H1 (cell line): ENCODE measurements at regions not wholly inside any gene's neighbourhood (a gene's known extent, or its start where the extent isn't known, plus 50 kb on each side); places are given as distances from the start of the nearest gene placed in this dataset.

Source experiments
- CTCF ChIA-PET: fragments of 300-600 bp; sonication (Branson Sonifier 250); formaldehyde crosslinking; loops from one replicate; lab custom pipeline; 2021; ENCODE audit not compliant: partially characterized antibody; lab: Charles Lee
- POLR2A ChIA-PET: fragments of 300-600 bp; sonication (Branson Sonifier 250); formaldehyde crosslinking; loops from one replicate; lab custom pipeline; 2021; ENCODE audit warnings: inconsistent platforms; ENCODE audit not compliant: partially characterized antibody; lab: Charles Lee
- DNase-seq, 2 experiments: peaks; one replicate each; pipeline versions ENCODE4 v3.0.0 to v3.0.0-alpha.2; 2010 to 2022; ENCODE audit warnings: low spot score in 2 of 2, low read depth in 1 of 2, mixed read lengths in 1 of 2
- FAIRE-seq: peaks from 2 replicates; lab custom pipeline; 2011; peaks lifted over from hg19 to GRCh38; lab: Jason Lieb, UNC
- H2AFZ ChIP-seq: 2 replicates; pipeline ENCODE4 v1.8.1; 2012; ENCODE audit warnings: low read length, inconsistent platforms
- H2AK5ac ChIP-seq: 2 replicates; pipeline ENCODE4 v1.6.1; 2013; ENCODE audit warnings: low read depth, low read length
- H2BK120ac ChIP-seq: replicated peaks from 2 replicates; pipeline ENCODE3; 2013; ENCODE audit warnings: low read depth, low read length, inconsistent platforms
- H2BK12ac ChIP-seq: 2 replicates; pipeline ENCODE4 v1.6.1; 2013; ENCODE audit warnings: low read depth, low read length
- H2BK15ac ChIP-seq: 2 replicates; pipeline ENCODE4 v1.6.1; 2013; ENCODE audit warnings: low read length
- H2BK20ac ChIP-seq: 2 replicates; pipeline ENCODE4 v1.6.1; 2013; ENCODE audit warnings: low read length
- H2BK5ac ChIP-seq: 2 replicates; pipeline ENCODE4 v1.6.1; 2013; ENCODE audit warnings: low read depth, low read length
- H3K14ac ChIP-seq: 2 replicates; pipeline ENCODE4 v1.6.1; 2013; ENCODE audit warnings: inconsistent platforms; ENCODE audit not compliant: insufficient read length
- H3K18ac ChIP-seq: 2 replicates; pipeline ENCODE4 v1.6.1; 2013; ENCODE audit warnings: low read length; ENCODE audit errors: extremely low read depth
- H3K23ac ChIP-seq: 2 replicates; pipeline ENCODE4 v1.6.1; 2013; ENCODE audit warnings: inconsistent platforms; ENCODE audit not compliant: insufficient read length
- H3K23me2 ChIP-seq: 2 replicates; pipeline ENCODE4 v1.6.1; 2013; ENCODE audit warnings: low read depth, low read length
- H3K27ac ChIP-seq: 2 replicates; pipeline ENCODE4 v1.6.1; 2011; ENCODE audit warnings: low read depth, low read length, inconsistent platforms
- H3K27me3 ChIP-seq, 4 experiments: replicated peaks in 1 of 4; 1 replicate in 1 of 4; 2 replicates in 3 of 4; pipeline versions ENCODE4 v1.6.1 to v1.8.1; 2011 to 2013; ENCODE audit warnings: low read length in 3 of 4, mild to moderate bottlenecking in 3 of 4, inconsistent platforms in 2 of 4, mixed read lengths in 2 of 4, moderate library complexity in 1 of 4; ENCODE audit not compliant: control insufficient read depth in 3 of 4, insufficient read depth in 3 of 4; ENCODE audit errors: extremely low read depth in 1 of 4
- H3K36me3 ChIP-seq, 4 experiments: 2 replicates each; pipeline versions ENCODE4 v1.6.1 to v1.8.1; 2011 to 2013; ENCODE audit warnings: mild to moderate bottlenecking in 4 of 4, low read length in 3 of 4, moderate library complexity in 2 of 4, control low read depth in 1 of 4, inconsistent platforms in 1 of 4; ENCODE audit not compliant: insufficient read depth in 4 of 4, control insufficient read depth in 2 of 4
- H3K4ac ChIP-seq: replicated peaks from 2 replicates; pipeline ENCODE3; 2013; ENCODE audit warnings: low read length, low read depth, mixed read lengths, inconsistent platforms; ENCODE audit not compliant: insufficient read length
- H3K4me1 ChIP-seq, 4 experiments: replicated peaks in 1 of 4; 1 replicate in 1 of 4; 2 replicates in 3 of 4; pipeline versions ENCODE4 v1.6.1 to v1.8.1; 2011 to 2013; ENCODE audit warnings: low read length in 3 of 4, inconsistent platforms in 2 of 4, mixed read lengths in 1 of 4; ENCODE audit not compliant: insufficient read depth in 4 of 4, control insufficient read depth in 3 of 4
- H3K4me2 ChIP-seq, 2 experiments: 2 replicates each; pipeline versions ENCODE4 v1.6.1 to v1.8.1; 2011 to 2013; ENCODE audit warnings: low read depth in 2 of 2, low read length in 2 of 2, control low read depth in 1 of 2, inconsistent platforms in 1 of 2, mild to moderate bottlenecking in 1 of 2; ENCODE audit not compliant: insufficient read depth in 1 of 2
- H3K4me3 ChIP-seq, 4 experiments: fragments of 200-600, 300-600 bp in 1 of 4; sonication (generic), shearing (Covaris generic), sonication (Bioruptor Twin) in 1 of 4; 2 replicates each; pipeline versions ENCODE4 v1.5.1 to v1.8.1; 2011 to 2016; ENCODE audit warnings: low read length in 4 of 4, low read depth in 3 of 4, control low read depth in 2 of 4, inconsistent platforms in 2 of 4, mild to moderate bottlenecking in 2 of 4, mixed read lengths in 1 of 4, moderate library complexity in 1 of 4; ENCODE audit not compliant: insufficient read depth in 2 of 4; ENCODE audit errors: extremely low read depth in 1 of 4
- H3K56ac ChIP-seq: replicated peaks from 2 replicates; pipeline ENCODE3; 2013; ENCODE audit warnings: low read depth, mild to moderate bottlenecking, mixed read lengths, low read length, inconsistent platforms; ENCODE audit not compliant: insufficient read length
- H3K79me1 ChIP-seq: 2 replicates; pipeline ENCODE4 v1.6.1; 2013; ENCODE audit warnings: low read depth, low read length, control low read depth
- H3K79me2 ChIP-seq, 2 experiments: 2 replicates each; pipeline versions ENCODE4 v1.6.1 to v1.8.1; 2012 to 2013; ENCODE audit warnings: low read length in 2 of 2, mild to moderate bottlenecking in 2 of 2, inconsistent platforms in 1 of 2; ENCODE audit not compliant: insufficient read depth in 2 of 2, control insufficient read depth in 1 of 2
- H3K9ac ChIP-seq, 4 experiments: replicated peaks in 1 of 4; 1 replicate in 1 of 4; 2 replicates in 3 of 4; pipeline versions ENCODE4 v1.6.1 to v1.8.1; 2011 to 2013; ENCODE audit warnings: low read depth in 3 of 4, low read length in 3 of 4, control low read depth in 2 of 4, mild to moderate bottlenecking in 2 of 4, moderate library complexity in 2 of 4, inconsistent platforms in 1 of 4; ENCODE audit errors: extremely low read depth in 1 of 4
- H3K9me3 ChIP-seq, 2 experiments: 2 replicates each; pipeline versions ENCODE4 v1.6.1 to v1.8.1; 2012 to 2013; ENCODE audit warnings: mild to moderate bottlenecking in 2 of 2, moderate library complexity in 2 of 2, control low read depth in 1 of 2, inconsistent platforms in 1 of 2, low read depth in 1 of 2, low read length in 1 of 2, mixed read lengths in 1 of 2; ENCODE audit not compliant: insufficient read depth in 2 of 2
- H4K20me1 ChIP-seq, 2 experiments: replicated peaks in 1 of 2; 2 replicates each; pipeline versions ENCODE3 to v1.8.1; 2011 to 2013; ENCODE audit warnings: inconsistent platforms in 2 of 2, low read length in 2 of 2, mild to moderate bottlenecking in 1 of 2; ENCODE audit not compliant: insufficient read depth in 2 of 2, control insufficient read depth in 1 of 2
- H4K5ac ChIP-seq: 2 replicates; pipeline ENCODE4 v1.6.1; 2013; ENCODE audit warnings: low read length, low read depth, mixed read lengths, inconsistent platforms; ENCODE audit not compliant: insufficient read length
- H4K8ac ChIP-seq: 2 replicates; pipeline ENCODE4 v1.8.0; 2013; ENCODE audit warnings: mild to moderate bottlenecking, moderate library complexity, low read length, inconsistent platforms; ENCODE audit not compliant: insufficient read depth; ENCODE audit errors: extremely low read depth
- H4K91ac ChIP-seq: replicated peaks from 2 replicates; pipeline ENCODE3; 2013; ENCODE audit warnings: low read length, mixed read lengths, inconsistent platforms; ENCODE audit not compliant: insufficient read length
- BCL11A ChIP-seq, 2 experiments: IDR thresholded peaks; one replicate each; pipeline ENCODE4 v1.6.1; 2011; ENCODE audit warnings: low read depth in 2 of 2, low read length in 2 of 2, mild to moderate bottlenecking in 2 of 2
- CTBP2 ChIP-seq: IDR thresholded peaks from 2 replicates; pipeline ENCODE4 v1.7.0; 2011; ENCODE audit warnings: borderline replicate concordance, mild to moderate bottlenecking, moderate library complexity, mixed read lengths, low read length; ENCODE audit not compliant: insufficient read depth, insufficient read length
- EZH2 ChIP-seq: fragments of 200-600 bp; sonication (generic); IDR thresholded peaks from 2 replicates; pipeline ENCODE4 v1.7.1; 2012; ENCODE audit warnings: low read depth, mild to moderate bottlenecking, moderate library complexity, low read length, inconsistent platforms; ENCODE audit not compliant: severe bottlenecking
- FOSL1 ChIP-seq: IDR thresholded peaks from 2 replicates; pipeline ENCODE4 v1.6.1; 2011; ENCODE audit warnings: mild to moderate bottlenecking, low read depth, low read length, moderate library complexity; ENCODE audit not compliant: insufficient read depth
- HDAC2 ChIP-seq, 2 experiments: fragments of 300-600 bp in 1 of 2; sonication (generic) in 1 of 2; IDR thresholded peaks; 2 replicates each; pipeline ENCODE4 v1.6.1; 2011 to 2012; ENCODE audit warnings: low read depth in 2 of 2, low read length in 2 of 2, mild to moderate bottlenecking in 2 of 2, moderate library complexity in 2 of 2, borderline replicate concordance in 1 of 2, inconsistent platforms in 1 of 2
- KDM1A ChIP-seq: fragments of 200-600, 300-600 bp; sonication (generic); IDR thresholded peaks from 2 replicates; pipeline ENCODE4 v1.7.1; 2016; ENCODE audit warnings: mild to moderate bottlenecking, low read length, borderline replicate concordance
- NANOG ChIP-seq: IDR thresholded peaks from 2 replicates; pipeline ENCODE4 v1.6.1; 2011; ENCODE audit warnings: low read length, low read depth, mild to moderate bottlenecking, inconsistent platforms; ENCODE audit not compliant: insufficient read depth, poor library complexity, severe bottlenecking
- POLR2A ChIP-seq, 2 experiments: IDR thresholded peaks; 1 replicate in 1 of 2; 2 replicates in 1 of 2; pipeline ENCODE4 v1.6.1; 2011; ENCODE audit warnings: low read depth in 2 of 2, low read length in 2 of 2, mild to moderate bottlenecking in 2 of 2; ENCODE audit errors: control extremely low read depth in 1 of 2
- RAD21 ChIP-seq, 2 experiments: IDR thresholded peaks in 1 of 2; conservative IDR thresholded peaks in 1 of 2; 2 replicates each; pipeline ENCODE4 v1.6.1; 2011; ENCODE audit warnings: low read depth in 2 of 2, low read length in 2 of 2, improper control_type of control experiment in 1 of 2, inconsistent platforms in 1 of 2, mild to moderate bottlenecking in 1 of 2, moderate library complexity in 1 of 2
- SP1 ChIP-seq: IDR thresholded peaks from 2 replicates; pipeline ENCODE4 v1.6.1; 2011; ENCODE audit warnings: low read depth, low read length
- YY1 ChIP-seq: IDR thresholded peaks from 2 replicates; pipeline ENCODE4 v1.6.1; 2011; ENCODE audit warnings: low read depth, mild to moderate bottlenecking, low read length
- WGBS, 2 experiments: shearing (Covaris generic) in 1 of 2; methylation state at CpG; one replicate each; pipeline versions ENCODE4 v1.1.6 to v1.1.7; 2013 to 2015; ENCODE audit warnings: low lambda C conversion rate in 2 of 2, mixed read lengths in 2 of 2, inconsistent platforms in 1 of 2, low coverage in 1 of 2, missing lambda C conversion rate in 1 of 2; ENCODE audit not compliant: insufficient replicate concordance in 2 of 2, insufficient coverage in 1 of 2, insufficient read length in 1 of 2; ENCODE audit errors: extremely low coverage in 1 of 2, missing lambda C conversion rate in 1 of 2; 5-methylcytosine and 5-hydroxymethylcytosine counted together
- TF ChIP-seq, protein P1 (sequence below): IDR thresholded peaks from 2 replicates; pipeline ENCODE4 v1.6.1; 2012; ENCODE audit warnings: inconsistent platforms

DNA sequence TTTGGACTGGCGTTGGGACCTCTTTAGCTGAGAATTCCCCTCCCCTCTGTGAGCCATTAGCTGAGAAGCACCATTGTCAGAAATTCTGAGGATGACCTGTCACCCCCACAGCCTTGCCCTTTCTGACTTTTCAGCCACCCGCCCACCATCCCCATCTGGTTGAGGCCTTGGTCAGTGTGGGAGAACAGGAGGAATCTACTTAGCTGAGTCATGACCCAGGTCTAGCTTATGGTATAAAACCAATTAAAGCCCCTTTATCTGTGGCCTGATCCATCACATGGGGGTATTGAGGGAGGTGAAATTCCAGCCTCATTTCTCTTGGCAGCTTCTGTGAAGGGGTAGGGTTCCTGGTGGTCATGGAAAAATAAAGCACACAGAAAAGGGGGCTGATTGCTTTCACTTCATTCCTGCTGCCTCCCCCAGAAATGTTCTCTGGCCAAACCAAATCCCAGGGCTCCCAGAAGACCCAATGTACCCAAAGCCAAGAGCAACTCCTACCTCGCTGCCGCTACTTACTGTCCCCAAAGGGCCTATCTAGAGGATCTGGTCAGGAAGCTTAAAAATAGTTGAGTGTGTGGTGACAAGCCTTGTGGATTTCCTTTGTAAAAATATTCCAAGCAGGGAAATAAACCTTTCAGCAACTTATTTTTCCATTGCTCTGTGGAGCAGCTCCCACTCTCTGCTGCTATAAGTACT, 174.8 kb upstream of the TNC start:
- no peaks in the 10 kb centered on the region for H4K20me1 ChIP-seq
- no peak overlapping the region for H3K27ac ChIP-seq
- H3K4me3 ChIP-seq, result no peak overlapping the region
- no peaks in the 10 kb centered on the region for H3K79me2 ChIP-seq
- no peaks in the 10 kb centered on the region for H3K79me1 ChIP-seq
- no peaks in the 10 kb centered on the region for H3K36me3 ChIP-seq
- no peak overlapping the region for H3K56ac ChIP-seq
- H2BK20ac ChIP-seq, result no peak overlapping the region
- no peak for FAIRE-seq
- CTCF ChIA-PET, result no interaction called here
- H4K8ac ChIP-seq, result no peak overlapping the region
- no peak overlapping the region for H2AK5ac ChIP-seq
- H3K4me2 ChIP-seq, result no peak overlapping the region
- no peak overlapping the region for H2AFZ ChIP-seq
- no peaks in the 10 kb centered on the region for H3K23me2 ChIP-seq
- H3K4me1 ChIP-seq, result peaks cover 4 to 11% (median 6%) of the 10 kb centered on the region in 4 experiments; a peak in 4 of 7 replicates
- no peaks in the 10 kb centered on the region for H3K27me3 ChIP-seq
- H3K9ac ChIP-seq, result no peak overlapping the region
- POLR2A ChIA-PET, result no interaction called here
- no peak overlapping the region for H4K91ac ChIP-seq
- H4K5ac ChIP-seq, result no peak overlapping the region
- no peak overlapping the region for H2BK12ac ChIP-seq
- no peak overlapping the region for H2BK15ac ChIP-seq
- no peak overlapping the region for H3K23ac ChIP-seq
- no peak overlapping the region for H3K14ac ChIP-seq
- H3K18ac ChIP-seq, result no peak overlapping the region
- 85% methylated on average over 4 of the region's 4 CpGs; no CpG with 5 or more reads in 1 of the 2 experiments for WGBS, 2 experiments
- no peak overlapping the region for H2BK5ac ChIP-seq
- DNase-seq, result no peak
- H3K4ac ChIP-seq, result no peak overlapping the region
- no peak overlapping the region for H2BK120ac ChIP-seq
- no peaks in the 10 kb centered on the region for H3K9me3 ChIP-seq
- TF ChIP-seq HDAC2 (IDR thresholded peaks at IDR 0.05; ENCODE audit: borderline replicate concordance in 1 of 2, low read depth in 2 of 2, low read length in 2 of 2) (no peak), CTBP2 (no peak), BCL11A (IDR thresholded peaks at IDR 0.05; ENCODE audit: low read depth in 2 of 2, low read length in 2 of 2) (no peak), FOSL1 (no peak), POLR2A (IDR thresholded peaks at IDR 0.05; ENCODE audit: control extremely low read depth in 1 of 2, low read depth in 2 of 2, low read length in 2 of 2) (no peak), SP1 (no peak), RAD21 (IDR thresholded peaks at IDR 0.05 in 1 of 2, conservative IDR thresholded peaks at IDR 0.05 in 1 of 2; ENCODE audit: low read depth in 2 of 2, low read length in 2 of 2) (no peak), NANOG (no peak), KDM1A (no peak), EZH2 (no peak), YY1 (no peak)
- TF ChIP-seq, protein P1, sequence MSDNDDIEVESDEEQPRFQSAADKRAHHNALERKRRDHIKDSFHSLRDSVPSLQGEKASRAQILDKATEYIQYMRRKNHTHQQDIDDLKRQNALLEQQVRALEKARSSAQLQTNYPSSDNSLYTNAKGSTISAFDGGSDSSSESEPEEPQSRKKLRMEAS, result no peak
